NCI-H1417 (cell line): ENCODE measurements at regions not wholly inside any gene's neighbourhood (a gene's known extent, or its start where the extent isn't known, plus 50 kb on each side); places are given as distances from the start of the nearest gene placed in this dataset.
"Not testable (repeated sequence)": the region's sequence is repeated elsewhere in the genome, so short reads cannot be mapped to it uniquely, and the experiment has no call there.

Source experiments
- DNase-seq, 3 experiments: peaks; one replicate each; lab custom pipeline; 2025; lab: John Stamatoyannopoulos, UW

DNA sequence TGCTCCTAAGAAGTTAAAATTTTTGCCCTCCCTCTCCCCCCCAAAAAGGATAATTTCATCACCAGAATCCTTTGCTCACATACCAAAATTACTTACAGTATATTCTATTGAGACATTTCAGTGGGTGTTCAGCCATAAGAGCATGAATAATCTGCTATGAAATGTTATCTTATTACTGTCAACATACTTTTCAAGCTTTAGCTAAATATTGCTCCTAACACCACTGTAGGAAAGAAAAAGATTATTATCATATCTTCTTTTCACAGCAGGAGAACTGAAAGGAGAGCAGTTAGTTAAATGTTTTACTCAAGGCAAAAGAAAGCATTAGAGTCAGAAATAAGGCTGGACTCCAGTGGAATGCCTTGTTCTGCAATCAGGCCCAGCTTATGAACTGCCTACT is 231.0 kb upstream of the GYPA start:
- no peak for DNase-seq

DNA sequence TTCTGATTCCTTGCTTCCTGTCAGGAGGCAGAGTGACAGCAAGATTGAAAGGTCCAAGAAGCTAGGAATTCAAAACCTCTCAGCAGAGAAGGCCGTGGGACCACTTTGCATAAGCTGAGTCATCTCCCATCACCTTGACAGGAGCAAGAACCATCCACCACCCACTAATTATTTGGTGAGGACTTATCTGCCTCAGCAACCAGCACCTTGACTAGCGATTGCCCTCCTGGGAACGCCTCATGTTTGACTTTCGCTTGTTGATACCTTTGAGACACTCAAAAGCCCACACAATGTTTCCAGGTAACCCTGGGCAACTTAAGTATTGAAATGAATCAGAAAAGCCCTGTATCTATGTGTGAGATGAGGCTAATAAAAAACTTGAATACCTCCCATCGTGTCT is 233.5 kb upstream of the GYPA start:
- peak in 1 of 3 experiments; percentile 45 for DNase-seq

DNA sequence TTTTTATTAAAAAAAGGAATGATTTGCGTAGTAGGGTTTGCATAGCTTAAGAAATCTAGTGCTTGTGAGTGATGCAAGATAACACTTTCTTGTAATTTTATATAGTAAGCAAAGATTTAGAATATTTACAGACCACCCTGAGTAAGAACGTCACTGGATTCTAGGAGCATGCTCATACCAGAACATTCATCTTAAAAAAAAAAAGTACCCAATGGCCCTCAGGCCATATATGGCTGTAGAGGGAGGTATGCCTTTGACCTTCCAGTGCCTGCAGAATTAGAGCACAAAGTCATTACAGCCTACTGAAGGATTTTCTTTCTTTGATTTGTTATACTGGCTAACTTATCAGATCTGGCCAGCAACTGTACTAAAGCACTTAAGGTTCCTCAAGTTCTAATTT is 236.3 kb upstream of the GYPA start:
- DNase-seq: no peak

DNA sequence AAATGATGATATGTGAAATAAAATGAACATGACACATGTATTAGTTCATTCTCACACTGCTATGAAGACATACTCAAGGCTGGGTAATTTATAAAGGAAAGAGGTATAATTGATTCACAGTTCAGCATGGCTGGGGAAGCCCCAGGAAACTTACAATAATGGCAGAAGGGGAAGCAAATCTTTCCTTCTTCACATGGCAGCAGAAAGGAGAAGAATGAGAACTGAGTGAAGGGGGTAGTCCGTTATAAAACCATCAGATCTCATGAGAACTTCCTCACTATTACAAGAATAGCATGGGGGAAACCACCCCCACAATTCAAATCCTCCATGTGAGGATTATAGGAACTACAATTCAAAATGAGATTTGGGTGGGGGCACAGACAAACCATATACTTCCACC is 243.9 kb upstream of the GYPA start:
- no peak for DNase-seq

DNA sequence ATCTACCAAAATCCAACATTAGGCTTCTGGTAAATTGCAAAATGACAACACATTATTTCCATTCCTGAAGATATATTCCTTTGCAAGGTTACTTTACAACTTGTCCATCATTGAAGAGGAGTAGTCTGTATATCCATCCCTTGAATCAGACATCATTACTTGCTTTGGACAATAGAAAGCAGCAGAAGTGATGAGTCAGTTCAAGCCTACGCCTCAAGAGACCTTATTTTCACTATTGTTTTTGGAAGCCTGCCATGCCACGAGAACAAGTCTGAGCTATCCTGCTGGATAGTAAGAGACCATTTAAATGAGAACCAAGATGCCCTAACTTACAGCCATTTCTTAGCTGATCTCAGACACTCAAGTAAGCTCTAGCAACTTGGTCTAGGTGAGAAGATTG is 246.0 kb upstream of the HHIP start:
- peak in 2 of 3 experiments; percentile 1 to 20 for DNase-seq

DNA sequence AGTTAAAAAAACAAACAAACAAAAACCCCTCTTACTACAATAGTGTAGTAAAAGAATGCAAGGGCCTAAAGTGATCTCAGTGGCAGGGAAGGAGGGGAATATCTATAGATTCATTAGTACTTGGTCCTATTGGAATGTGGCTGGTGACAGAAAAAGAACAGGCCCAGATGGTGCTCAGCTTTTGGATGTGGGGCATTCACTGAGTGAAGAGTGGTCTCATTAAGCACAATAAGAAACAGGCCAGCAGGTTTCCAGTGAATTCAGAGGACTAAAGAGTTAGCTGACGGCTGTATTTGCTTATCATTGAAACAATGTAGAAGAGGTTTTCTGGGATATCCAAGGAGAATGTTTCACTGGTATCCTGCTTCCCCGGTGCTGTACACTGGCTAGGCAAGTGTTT is 243.8 kb upstream of the HHIP start:
- DNase-seq: no peak

DNA sequence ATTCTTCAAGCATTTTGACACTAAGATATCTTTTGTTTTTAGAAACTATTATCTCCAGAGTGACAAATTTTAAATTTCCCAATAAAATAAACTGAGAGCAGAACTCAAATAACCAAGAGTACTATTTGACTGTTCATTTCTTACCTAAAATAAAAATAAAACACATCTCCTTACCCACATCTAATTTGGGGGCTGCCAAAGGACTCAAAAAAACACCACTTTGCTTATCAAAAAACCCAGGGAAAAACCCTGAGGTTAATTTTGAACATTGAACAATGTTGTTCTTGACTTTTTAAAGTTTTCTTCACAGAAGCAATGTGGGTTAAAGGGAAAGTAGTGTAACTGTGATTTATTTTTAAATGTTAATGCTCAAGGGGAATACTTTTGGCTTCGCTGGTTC is 243.0 kb upstream of the HHIP start:
- no peak for DNase-seq

DNA sequence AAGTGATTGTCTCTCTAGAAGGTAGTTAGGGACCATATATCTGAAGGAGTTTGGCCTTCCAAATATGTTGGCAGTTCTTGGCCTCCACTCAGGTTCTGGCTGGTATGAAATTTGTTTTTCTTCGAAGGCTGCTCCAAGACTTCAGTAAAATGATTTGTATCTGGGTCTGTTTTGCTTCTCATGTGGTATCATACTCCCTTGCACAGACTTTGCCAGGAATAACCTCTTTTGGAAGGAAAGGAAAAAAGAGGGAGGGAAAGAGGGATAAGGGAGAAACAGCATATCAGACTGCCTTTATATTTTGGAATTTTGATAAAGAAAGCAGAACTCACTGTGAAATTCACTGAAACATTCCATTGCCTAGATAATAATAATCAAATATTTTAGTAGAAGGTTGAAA is 242.1 kb upstream of the HHIP start:
- DNase-seq: no peak

DNA sequence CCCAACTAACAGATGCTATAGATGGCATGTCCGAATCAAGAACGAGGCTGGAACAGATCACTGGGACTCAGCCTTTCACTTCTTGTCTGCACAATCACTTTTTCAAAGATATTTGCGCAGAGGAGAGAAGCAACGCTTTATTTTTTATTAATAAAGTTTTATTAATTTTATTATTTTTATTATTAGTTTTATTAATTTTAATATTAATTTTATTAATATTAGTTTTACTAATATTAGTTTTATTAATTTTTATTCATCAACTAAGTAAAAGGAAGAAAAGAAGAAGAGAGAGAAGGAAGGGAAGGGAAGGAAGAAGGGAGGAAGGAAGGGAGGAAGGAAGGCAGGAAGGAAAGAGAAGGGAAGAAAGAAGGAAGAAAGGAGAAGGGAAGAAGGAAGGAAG is 236.4 kb upstream of the HHIP start:
- DNase-seq: no peak

DNA sequence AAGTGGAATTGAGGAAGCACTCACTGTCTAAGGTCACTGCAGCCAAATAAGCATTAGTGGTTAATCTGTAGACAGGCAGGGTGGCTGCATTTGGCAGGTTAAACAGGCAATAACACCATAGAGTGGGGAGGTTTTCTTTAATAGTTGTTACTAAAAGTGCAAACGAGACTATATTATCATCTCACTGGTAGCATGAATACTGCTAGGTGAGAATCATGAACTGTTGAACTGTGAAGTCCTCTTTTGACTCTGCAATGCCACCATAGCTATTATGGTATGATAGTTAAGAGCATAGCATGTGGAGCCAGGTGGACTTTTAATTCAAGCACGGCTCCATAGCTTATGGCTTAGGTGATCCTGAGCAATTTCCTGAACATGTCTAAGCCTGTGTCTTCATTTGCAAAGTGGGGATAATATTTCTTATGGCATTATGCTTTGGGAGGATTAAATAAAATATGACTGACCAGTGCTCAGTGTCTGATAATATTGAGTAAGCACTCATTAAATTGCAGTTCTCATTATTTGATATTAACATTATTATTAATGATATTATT is 235.6 kb upstream of the HHIP start:
- no peak for DNase-seq

DNA sequence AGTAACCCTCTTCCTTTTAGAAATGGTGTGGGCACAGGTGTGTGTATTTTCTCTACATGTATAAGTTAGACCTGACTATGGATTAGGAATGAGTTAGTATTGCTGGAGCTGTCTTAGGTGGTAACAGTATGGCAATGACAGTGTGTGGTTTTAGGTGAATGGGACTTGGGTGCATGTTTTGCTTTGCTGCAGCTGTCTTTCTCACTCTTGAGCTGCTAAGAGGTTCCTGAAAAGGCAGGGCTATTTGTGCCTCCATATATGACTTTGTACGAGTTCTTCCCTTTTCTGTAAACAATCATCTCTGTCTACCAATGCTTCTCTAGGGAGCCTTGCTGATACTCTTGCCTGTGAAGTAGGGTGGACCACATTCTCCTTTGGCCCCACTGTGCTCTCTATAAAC is 234.8 kb upstream of the HHIP start:
- no peak for DNase-seq

DNA sequence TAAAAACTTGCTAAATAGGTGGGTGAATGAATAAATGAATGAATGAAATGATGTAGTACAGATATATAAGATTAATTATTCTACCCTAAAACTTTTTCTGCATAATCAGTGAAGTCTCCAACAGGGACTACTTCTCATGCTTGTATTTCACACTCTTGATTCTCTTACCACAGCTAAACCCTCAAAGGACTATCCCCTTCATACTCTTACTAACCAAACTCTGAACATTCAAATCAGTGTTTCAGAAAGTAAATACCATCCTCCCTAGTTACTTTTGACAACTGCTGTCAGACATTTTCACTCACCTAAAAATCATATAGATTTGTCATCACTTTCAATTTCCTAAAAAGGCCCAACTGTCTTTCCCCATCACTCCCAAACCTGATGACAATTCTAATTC is 234.3 kb upstream of the HHIP start:
- no peak for DNase-seq

DNA sequence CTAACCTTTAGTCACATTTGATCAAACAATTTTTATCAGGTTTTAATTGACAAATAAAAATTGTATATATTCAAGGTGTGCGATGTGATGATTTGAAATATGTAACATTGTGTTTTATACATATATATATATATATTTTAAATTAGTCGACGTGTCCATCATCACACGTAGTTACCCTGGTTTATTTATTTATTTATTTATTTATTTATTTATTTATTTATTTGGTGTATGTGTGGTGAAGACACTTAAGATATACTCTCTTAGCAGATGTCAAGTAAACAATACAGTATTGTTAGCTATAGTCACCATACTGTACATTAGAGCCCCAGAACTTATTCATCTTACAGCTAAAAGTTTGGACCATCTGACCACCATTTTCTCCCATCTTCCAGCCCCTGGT is 224.9 kb upstream of the HHIP start:
- DNase-seq: no peak

DNA sequence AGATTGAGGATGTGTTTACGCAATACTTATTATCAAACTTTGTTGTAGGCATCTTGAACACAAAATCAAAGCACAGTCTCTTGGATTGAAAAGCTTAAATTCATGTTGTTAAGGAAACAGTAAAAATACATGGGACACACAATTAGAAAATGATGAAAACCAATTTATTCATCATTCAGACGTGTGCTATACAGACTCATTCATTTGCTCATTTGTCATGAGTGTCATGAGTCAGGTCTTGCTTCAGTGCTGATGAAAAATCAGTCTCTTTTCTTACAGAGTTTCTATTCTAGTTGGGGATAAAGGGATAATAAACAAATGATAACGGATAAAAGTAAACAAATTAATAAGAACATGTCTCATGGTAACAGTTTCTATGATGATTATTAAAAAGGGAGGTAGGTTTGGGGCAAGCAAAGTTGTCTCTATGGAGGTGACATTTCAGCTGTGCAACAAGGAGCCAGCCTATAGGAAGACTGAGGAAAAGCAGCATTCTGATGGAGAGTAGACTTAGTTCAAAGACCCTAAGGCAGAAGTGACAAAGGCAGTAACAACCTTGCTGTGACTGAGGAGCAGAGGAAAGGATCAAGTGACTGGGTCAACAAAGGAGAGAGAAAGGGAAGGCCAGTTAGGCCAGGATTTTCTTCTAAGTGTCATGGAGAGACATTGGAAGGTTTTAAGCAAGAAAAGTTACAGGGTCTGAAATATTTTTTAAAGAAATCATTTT is 224.0 kb upstream of the HHIP start:
- no peak for DNase-seq

DNA sequence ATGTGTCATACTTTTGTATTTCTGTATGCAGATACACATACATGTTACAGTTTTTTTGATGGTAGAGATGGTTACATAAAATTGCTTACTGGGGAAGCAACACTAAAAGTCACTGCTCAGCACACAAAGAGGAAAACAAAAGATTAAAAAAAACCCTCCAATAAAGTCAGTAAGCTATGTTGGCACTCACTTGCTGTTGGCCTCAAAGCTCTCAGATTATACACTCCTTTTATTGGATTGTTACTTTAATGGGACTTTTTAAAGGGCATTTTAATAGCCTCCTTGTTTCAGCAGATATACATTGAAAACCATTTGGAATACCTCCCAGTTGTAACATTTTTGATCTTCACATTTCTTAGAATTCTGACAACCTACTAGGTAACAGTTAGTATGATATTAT is 222.0 kb upstream of the HHIP start:
- DNase-seq: no peak

DNA sequence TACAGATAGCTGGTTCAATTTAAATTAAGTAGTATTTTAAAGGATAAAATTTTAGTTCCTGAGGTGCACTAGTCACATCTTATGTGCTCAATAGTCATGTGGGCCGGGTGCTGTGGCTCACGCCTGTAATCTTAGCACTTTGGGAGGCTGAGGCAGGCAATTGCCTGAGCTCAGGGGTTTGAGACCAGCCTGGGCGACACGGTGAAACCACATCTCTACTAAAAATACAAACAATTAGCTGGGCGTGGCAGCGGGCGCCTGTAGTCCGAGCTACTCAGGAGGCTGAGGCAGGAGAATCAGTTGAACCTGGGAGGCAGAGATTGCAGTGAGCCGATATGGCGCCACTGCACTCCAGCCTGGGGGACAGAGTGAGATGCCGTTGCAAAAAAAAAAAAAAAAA is 219.9 kb upstream of the HHIP start:
- not testable (repeated sequence) for DNase-seq

DNA sequence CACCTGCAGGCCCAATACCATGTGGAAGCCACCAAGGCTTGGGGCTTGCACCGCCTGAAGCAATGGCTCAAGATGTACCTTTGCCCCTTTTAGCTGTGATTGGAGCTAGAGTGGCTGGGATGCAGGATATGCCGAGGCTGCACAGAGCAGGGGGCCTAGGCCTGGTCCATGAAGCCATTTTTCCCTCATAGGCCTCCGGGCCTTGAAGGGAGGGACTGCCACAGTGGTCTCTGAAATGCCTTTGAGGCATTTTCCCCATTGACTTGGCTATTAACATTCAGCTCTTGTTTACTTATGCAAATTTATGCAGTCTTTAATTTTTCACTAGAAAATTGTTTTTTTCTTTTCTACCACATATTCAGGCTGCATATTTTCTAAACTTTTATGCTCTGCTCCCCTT is 203.2 kb upstream of the HHIP start:
- no peak for DNase-seq

DNA sequence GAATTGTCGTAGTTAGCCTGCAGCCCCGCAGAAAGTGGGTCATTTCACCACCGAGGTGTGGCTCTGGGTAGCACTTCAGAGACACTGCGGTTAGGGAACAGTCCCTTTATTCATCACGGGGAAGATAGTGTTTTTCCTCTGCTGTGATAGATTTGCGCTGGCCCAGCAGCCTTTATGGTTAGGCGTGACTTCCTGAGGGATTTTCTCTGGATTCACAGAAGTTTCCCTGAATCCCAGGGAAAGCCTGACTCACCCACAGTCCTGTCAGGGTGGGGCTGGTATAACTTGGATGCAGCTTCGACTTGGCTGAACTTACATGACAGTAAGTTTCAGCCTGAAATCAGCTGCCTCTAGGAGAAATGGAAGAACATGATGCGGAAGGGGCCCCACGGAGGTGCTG is 196.3 kb upstream of the HHIP start:
- DNase-seq: no peak

DNA sequence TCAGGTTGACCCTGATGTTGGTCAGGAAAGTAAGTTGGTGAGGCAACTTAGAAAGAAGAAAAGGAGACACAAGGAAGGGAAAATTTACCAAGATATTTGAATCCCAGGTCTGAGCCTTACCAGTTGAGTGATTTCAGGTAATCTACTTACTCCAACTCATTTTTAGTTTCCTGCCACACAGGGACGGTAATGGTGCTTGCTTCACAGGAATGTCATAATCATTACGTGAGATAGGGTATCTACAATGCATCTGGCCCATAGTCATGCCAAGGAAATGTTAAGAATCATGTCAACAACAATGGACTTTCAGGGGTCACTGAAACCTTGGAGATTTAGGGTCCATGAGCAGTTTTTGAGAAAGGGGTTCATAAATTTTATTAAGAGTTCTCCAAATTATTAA is 195.4 kb upstream of the HHIP start:
- DNase-seq: no peak

DNA sequence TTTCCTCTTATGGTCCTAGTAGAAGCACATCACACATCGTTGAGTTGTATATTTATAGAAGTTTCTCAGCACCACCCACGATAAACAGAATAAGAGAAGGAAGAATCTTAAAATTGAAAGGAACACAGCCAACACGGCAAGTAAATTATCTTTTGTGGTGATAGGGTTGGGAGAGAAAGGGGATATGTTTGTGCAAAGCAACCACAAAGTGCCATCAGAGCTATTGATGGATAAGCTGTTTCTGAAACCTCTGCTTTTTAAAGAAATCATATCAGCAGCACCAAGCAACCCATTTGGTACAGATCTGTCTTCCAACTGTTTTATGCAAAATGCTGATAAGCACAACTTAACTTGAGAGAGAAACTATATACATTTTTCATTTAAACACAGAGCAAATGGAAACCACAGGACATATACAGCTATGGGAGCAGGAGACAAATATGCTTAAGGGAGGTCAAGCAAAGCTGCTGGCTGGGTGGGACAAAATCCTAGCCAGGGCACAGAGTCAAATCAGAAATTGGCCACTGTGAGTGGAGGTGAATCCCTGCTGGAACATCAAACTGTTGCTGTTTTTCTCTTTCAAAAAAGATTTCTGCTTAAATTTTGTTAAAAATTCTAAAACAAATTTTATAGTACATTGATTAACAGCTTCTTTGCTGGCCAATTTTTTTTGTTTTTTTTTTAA is 194.0 kb upstream of the HHIP start:
- no peak for DNase-seq

DNA sequence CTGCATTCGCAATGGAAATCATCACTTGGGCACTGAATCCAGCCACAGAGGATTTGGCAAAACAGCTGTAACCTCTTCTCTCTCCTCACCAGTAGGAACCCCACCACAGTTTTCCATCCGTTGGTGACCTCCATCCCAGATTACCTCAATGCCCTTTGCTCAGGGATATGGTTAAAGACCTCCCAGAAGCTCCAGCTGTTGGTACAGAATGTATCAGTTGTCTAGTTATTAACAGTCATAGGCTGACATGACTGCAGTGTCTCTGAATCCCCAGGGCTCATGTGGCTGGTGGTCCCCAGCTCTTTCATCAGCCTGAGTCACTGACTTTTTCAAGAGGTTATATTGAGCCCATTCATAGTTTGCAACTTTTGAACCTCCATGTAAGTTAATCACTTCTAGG is 189.8 kb upstream of the HHIP start:
- DNase-seq: no peak

DNA sequence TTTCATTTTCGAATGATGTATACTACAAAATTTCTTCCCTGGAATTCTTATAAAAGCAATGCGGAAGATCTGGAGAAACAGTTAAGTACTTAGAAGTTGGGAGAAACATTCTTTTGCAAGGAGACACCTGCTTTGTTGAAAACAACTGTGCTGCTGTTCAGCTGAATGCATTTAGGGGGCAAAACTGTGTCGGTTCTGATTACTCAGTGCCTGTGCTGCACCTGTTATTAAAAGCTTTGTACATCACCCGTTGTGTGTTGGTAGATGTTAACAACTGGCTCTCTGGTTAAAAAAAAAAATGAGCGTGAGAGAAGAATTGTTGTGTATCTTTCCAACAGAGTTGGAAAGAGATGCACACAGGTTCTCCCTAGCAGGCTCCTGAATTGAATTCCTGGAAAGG is 184.1 kb upstream of the HHIP start:
- DNase-seq: peak in 1 of 3 experiments; percentile 31

DNA sequence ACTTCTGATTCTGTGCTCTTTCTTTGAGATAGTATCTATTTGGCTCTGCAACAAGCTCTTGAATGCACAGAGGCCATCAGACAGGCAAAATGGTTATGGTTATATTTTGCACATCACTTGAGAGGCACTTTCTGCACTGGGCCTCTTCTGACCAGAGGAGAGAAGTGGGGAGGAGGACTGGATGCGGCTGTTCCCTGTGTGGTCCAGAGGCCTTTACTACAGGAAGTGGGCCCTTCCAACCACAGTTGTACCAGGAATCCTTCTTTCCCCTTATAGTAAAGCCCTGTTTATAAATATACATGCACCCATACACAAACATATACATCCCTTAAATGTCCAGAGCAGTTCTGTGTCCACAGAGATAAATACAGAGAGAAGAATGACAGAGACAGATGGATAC is 182.7 kb upstream of the HHIP start:
- no peak for DNase-seq

DNA sequence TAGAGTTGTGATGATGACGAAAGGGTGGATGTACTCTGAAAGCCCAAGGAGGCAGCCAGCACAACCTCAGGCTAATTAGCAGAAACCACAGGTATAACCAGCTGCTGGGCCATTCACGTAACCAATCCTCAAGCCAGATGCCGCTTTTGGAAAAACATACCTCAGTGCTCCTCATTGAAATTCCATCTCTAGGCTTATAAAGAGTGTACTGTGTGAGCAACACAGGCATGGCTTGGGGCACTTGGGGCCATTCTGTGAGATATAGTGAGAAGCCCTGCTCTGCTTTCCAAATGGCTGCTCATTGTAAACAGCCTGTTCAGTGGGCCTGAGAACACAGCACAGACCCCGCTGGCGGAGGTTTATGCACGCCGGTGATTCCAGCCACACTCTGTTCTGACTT is 182.1 kb upstream of the HHIP start:
- no peak for DNase-seq
